NB4 (cell line): ENCODE measurements at regions not wholly inside any gene's neighbourhood (a gene's known extent, or its start where the extent isn't known, plus 50 kb on each side); places are given as distances from the start of the nearest gene placed in this dataset.

ENCODE experiments used
- DNase-seq: peaks from one replicate; pipeline ENCODE4 v3.0.0; 2010; ENCODE audit warnings: low read depth
- H3K4me3 ChIP-seq: one replicate; pipeline ENCODE4 v1.5.1; 2011; ENCODE audit warnings: mild to moderate bottlenecking, low read depth, low read length, moderate library complexity
- MYC ChIP-seq: IDR thresholded peaks from 2 replicates; pipeline ENCODE4 v1.6.1; 2011; ENCODE audit warnings: low read depth, low read length
- POLR2A ChIP-seq: IDR thresholded peaks from 2 replicates; pipeline ENCODE4 v1.6.1; 2011; ENCODE audit warnings: mild to moderate bottlenecking; ENCODE audit not compliant: insufficient read length; ENCODE audit errors: extremely low read depth
- TF ChIP-seq, protein P1 (sequence below): IDR thresholded peaks from one replicate; pipeline ENCODE4 v1.5.1; 2012; ENCODE audit warnings: low read depth, low read length
- TF ChIP-seq, protein P2 (sequence below): IDR thresholded peaks from 2 replicates; pipeline ENCODE4 v1.6.1; 2011; ENCODE audit warnings: low read depth, low read length

DNA sequence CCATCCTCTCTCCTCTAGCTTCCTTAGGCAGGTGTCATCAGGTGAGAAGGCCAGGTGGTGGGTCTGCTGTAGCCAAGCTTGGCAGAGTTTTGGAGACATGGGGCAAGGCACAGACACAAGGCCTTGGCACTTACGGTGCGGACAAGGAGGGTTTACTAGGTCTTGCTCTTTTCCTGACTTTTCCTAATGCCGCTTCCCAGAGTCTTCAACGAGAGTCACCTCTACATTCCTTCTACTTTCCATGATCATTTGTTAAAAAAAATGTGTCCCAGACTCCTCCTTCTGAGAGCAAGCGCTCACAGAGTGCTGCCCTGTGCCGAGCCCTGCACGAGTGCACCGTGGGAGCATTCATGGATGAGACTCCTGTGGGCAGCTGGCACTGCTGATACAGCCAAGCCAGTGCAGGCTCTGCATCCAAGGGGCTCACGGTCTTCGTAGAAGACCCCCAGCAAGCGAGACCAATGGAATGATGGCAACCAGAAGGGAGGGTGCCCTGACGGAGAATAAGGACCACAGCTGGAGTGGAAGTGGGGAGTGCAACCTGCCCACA lies 243.0 kb upstream of the MKI67 start:
- no peak overlapping the region for H3K4me3 ChIP-seq
- TF ChIP-seq POLR2A (no peak), MYC (no peak)
- TF ChIP-seq, protein P1, sequence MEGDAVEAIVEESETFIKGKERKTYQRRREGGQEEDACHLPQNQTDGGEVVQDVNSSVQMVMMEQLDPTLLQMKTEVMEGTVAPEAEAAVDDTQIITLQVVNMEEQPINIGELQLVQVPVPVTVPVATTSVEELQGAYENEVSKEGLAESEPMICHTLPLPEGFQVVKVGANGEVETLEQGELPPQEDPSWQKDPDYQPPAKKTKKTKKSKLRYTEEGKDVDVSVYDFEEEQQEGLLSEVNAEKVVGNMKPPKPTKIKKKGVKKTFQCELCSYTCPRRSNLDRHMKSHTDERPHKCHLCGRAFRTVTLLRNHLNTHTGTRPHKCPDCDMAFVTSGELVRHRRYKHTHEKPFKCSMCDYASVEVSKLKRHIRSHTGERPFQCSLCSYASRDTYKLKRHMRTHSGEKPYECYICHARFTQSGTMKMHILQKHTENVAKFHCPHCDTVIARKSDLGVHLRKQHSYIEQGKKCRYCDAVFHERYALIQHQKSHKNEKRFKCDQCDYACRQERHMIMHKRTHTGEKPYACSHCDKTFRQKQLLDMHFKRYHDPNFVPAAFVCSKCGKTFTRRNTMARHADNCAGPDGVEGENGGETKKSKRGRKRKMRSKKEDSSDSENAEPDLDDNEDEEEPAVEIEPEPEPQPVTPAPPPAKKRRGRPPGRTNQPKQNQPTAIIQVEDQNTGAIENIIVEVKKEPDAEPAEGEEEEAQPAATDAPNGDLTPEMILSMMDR, result no peak
- TF ChIP-seq, protein P2, sequence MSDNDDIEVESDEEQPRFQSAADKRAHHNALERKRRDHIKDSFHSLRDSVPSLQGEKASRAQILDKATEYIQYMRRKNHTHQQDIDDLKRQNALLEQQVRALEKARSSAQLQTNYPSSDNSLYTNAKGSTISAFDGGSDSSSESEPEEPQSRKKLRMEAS, result no peak
- no peak for DNase-seq

DNA sequence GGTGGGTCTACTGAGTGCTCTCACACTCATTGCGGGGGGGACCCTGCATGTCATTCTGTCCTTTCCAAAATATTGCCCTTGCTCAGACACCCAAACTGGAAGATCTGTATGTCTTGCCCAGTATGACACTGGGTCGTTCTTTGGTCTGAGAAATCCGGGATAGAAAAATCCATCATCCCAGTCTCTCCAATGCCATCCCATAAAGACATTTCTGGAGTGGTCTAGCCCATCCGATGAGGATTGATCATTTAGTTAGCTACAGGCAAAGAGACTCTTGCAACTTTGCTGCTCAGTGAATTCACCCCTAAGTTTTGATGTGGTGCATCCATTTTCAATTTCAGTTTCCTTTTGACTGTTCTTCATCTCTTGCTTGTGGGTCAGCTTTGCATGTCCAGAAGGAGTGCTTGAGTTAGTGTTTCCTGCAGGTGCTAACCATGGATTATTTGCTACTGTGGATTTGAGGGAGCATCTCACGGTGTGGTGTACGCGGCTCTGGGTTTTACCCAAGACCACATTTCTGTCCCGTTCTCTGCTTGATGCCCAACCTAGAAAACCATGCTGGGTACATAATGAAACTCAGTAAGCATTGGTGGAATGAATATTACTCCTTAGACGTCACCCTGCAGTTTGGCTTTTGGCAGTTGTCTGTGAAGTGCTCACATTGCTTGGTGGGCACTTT lies 247.0 kb upstream of the MKI67 start:
- DNase-seq, result no peak
- no peak overlapping the region for H3K4me3 ChIP-seq
- TF ChIP-seq, protein P1, result no peak
- TF ChIP-seq POLR2A, result no peak
- no peak for TF ChIP-seq MYC
- TF ChIP-seq, protein P2, result no peak

DNA sequence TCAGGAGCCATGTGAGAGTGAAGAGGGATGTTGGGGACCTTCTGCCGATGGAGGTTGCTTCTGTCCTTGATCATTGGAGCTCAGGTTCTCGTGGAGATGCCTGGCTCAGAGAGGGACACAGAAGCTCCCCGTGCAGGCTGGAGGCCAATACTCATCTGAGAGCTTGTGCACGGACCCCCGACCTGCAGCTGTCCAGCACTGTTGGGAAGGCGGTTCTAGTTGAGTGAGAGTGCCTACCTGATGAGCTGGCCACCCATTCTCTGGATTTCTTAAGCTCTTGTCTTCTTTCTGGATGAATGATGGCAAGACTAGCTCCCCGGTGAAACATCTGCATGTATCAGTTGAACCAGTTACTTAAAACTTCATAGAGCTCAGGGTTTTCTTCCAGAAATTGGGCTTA lies 247.6 kb upstream of the MKI67 start:
- H3K4me3 ChIP-seq, result no peak overlapping the region
- DNase-seq, result no peak
- TF ChIP-seq, protein P1, result no peak
- TF ChIP-seq, protein P2, result no peak
- TF ChIP-seq POLR2A, result no peak
- no peak for TF ChIP-seq MYC

DNA sequence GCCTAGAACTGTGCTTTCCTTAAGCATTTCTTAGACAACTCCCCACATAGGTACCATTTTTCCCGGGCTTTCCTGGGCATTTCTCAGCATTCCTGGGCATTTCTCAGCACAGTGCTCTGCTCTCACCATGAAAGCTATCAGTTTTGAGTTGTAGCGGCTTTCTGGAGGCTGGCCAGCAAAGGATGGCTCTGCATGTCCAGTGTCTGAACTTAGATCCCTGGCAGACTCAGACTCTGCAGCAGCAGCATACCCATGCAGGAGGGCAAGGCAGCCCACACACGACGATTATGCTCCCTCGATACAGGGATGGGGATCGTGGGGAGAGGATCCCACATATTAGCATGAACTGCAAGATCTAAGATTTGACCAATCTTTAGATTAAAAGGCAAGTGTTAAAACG lies 248.9 kb upstream of the MKI67 start:
- TF ChIP-seq, protein P1, result no peak
- TF ChIP-seq, protein P2, result no peak
- TF ChIP-seq MYC, result no peak
- no peak for TF ChIP-seq POLR2A
- H3K4me3 ChIP-seq, result no peak overlapping the region
- no peak for DNase-seq

DNA sequence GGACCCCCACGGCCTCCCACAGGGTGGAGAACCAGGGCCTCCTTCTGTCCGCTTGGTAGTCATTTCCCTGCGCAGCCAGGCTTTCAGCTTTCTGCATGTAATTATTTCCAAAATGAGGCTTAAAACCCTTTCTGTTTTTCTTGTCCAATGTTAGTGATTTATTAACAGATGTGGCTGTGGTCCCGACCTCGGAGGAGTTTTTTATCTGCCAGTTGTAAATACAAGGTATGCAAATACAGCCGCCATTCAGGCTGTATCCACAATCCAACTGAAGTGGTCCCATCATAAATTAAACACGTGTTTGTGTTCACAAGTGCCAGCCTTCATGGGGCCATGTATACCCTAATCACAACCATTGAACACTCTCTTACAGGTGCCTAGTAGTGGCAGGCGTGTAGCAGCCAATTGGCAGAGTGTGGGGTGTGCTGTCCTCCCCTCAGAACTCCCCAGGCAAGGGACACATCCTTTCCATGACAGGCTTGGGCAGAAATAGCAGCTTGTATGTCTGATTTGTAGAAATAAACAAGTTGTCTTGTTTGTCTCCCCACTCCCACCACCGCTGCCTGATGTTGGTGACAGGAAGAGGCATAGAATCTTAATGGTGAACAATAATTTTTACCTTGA lies 251.3 kb upstream of the MKI67 start:
- TF ChIP-seq, protein P1, result no peak
- TF ChIP-seq, protein P2, result no peak
- TF ChIP-seq POLR2A (no peak), MYC (no peak)
- no peak for DNase-seq
- H3K4me3 ChIP-seq, result no peak overlapping the region
